ENCODE measurements at regions not wholly inside any gene's neighbourhood (a gene's known extent, or its start where the extent isn't known, plus 50 kb on each side); places are given as distances from the start of the nearest gene placed in this dataset.
"Not testable (repeated sequence)": the region's sequence is repeated elsewhere in the genome, so short reads cannot be mapped to it uniquely, and the experiment has no call there.

DNA sequence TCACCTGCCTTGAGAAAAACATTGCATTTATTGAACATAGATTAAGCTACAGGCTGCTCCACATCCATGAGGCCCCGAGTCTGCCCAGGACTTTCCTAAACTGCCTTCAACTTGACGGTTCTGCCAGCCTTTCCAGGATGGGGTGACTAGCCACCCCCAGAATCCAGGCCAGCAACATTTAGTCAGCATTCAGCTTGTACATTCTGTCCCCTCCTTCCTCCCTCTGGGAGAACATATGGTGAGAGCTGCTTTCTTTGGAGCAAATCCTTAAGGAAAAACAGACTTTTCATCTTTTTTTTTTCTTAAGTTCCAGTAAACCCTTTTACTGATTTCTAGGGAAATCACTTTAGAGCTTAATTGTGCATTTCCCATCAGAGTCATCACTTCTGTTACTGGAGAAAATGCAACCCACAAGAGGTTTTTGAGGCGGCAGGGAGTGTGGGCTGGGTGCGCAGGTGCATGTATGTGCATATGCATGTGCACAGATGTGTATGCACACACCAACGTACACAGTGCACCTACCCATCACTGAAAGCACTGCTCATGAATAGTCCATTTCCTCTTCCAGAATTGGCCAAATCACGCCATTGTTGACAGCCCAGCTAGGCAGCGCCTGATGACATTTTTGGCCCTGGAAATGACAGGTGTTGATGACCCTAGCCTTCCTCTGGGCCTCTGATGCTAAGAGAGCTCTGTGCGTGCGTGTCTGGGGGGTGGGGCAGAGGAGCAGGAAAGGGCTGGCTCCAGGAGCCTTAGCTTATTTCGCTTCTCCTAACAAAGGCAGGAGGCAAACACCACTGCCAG is 145.6 kb downstream of the HSD17B3 start:
- DNase-seq: peak; percentile 24

DNA sequence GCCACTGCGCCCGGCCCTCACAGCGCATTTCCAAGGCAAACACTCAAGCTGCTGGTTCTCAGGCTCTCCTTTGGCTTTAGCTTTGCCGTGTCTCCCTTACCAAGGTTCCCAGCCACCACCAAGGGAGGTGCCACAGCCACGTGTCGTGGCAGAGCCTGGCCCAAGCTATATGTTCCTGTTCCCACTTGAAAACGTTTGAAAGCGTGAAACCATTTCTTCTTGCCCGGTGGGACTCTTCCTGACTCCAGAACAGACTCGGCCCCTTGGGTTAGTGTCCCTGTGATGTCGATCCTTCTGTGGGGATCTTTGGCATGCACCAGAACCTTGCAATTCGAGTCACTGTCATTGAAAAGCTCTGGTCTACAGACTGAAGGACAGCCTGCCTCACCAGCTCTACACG is 147.9 kb downstream of the HSD17B3 start:
- no peak for DNase-seq

DNA sequence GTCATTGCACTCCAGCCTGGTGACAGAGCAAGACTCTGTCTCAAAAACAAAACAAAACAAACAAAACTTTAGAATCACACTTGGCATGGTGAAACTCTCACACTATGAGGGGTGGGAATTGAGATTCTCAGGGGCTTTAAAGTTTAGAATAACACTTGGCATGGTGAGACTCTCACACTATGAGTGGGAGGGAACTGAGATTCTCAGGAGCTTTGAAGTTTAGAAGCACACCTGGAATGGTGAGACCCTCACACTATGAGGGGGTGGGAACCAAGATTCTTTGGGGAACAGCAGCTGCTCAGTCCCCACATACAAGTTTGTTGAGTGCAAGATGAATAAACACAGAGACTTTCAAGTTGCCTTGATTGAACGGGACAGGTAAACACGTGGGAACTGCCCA is 149.4 kb downstream of the HSD17B3 start:
- no peak for DNase-seq

DNA sequence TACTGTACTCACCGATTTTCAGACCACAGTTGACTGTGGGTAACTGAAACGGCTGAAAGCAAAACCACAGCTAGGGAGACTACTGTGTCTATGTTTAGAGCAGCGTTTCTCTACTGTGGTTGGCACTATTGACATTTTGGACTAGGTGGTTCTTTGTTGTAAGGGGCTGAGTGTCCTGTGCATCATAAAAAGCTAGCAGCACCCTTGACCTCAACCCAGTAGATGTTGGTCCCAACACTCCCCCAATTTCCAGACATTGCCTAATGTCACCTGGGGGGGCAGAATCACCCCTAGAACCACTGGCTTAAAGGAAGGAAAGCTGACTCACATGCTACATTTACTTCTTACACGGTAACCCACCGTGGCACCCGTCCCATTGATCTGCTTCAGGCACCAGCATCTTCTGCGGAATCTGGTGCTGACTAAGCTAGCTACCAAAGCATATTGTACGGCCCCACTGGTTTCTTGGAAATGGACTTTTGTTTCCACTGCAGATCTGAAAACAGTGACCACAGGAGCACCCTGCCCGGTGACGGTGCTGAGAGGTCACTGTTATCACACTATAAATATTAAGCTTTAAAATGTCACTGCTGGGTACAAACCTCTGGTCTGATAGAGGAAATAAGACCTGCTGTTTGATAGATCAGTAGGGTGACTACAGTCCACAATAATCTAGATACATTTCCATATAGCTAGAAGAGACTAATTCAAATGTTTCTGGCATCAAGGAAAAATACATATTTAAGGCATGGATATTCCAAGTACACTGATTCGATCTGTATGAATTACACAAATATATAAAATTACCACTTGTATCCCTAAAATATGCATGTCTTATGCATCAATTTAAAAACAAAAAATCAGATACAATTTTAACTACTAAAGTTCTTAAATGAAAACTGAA is 151.4 kb downstream of the HSD17B3 start:
- no peak for DNase-seq

DNA sequence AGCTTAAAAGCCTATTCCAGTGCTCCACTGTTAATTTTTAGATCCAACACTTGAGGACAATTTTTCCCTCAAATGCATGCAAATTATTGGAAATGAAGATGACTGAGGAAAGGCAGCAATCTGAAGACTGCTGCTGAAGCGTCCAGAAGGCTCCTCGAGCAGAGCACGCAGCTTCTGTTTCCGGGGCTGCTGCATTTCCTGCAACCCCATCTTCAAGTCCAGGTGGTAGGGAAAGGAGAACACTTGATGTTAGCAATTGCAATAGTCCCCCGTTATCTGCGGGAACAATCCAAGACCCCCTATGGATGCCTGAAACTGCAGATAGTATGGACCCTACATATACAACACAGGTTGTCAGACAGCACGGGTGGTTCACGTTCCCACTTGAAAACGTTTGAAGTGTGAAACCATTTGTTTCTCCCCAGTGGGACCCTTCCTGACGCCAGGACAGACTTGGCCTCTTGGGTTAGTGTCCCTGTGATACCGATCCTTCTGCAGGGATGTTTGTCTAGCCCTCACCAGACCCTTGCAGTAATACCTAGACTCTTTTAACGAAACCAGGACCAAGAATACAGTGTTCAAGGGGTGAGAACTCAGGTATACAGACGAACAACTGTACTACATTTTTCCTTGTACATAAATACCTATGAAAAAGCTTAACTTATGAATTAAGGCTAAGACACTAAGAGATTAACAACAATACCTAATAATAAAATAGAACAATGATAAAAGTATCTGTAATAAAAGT is 152.3 kb downstream of the HSD17B3 start:
- no peak for DNase-seq

DNA sequence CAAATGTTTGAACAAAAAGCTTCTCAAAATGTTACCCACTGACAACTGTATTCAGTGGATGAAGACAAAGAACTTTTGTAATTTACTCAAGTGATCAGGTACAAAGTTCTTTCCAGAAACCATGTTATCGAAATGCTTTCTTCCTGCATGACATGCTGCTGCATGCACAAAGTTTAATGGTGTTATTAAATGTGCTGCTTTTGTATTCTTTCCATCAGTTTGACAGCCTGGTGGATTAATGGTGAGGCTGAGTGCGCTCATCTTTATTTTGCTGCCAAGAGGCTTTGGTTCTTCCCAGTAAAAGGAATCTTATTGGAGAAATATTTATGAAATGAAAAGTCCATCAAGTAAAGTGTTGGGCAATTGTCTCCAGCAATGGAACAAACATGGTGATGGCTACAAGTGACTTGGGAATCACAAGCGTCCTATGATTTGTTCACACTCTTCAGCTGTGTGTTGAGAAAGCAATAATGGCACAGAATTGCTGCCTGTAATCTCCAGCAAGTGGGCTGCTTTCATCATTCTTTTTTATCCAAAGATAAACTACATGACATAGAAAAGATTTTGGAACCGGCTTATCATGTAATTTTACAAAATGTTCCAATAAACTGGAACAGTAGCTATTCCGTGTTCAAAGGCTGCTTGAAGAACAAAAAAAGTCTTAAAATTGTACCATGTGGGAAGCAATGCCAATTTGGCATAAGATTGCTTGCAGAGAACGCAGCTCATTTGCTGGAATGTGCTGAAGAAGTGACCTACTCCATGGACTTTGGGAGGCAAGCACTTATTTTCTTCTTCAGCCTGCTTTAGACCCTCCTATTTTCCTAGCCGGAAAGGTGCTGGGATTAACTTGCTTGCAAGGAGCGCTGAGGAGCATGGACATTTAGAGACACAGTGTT is 153.1 kb downstream of the HSD17B3 start:
- DNase-seq: no peak

GRCh38 chr9:96147029-96147428 is 154.9 kb downstream of the HSD17B3 start:
- not testable (repeated sequence) for DNase-seq

GRCh38 chr9:96141666-96142065 is 160.3 kb downstream of the HSD17B3 start:
- no peak for DNase-seq

DNA sequence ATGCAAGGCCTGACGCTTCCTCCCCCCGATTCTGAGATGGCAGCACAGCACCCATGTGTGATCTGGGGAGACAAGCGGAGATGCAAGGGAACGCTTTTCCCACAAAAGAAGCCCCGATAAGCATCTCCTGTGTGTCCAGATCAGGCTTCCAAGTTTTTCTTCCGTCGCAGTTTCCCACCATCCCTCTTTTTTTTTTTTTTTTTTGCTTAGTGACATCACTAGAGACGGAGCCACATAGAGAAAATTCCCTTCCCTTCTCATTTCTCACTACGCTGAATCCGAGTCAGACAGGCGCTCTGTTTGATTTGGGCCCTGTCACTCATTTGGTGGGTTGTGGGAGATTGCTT is 160.9 kb downstream of the HSD17B3 start:
- DNase-seq: no peak

DNA sequence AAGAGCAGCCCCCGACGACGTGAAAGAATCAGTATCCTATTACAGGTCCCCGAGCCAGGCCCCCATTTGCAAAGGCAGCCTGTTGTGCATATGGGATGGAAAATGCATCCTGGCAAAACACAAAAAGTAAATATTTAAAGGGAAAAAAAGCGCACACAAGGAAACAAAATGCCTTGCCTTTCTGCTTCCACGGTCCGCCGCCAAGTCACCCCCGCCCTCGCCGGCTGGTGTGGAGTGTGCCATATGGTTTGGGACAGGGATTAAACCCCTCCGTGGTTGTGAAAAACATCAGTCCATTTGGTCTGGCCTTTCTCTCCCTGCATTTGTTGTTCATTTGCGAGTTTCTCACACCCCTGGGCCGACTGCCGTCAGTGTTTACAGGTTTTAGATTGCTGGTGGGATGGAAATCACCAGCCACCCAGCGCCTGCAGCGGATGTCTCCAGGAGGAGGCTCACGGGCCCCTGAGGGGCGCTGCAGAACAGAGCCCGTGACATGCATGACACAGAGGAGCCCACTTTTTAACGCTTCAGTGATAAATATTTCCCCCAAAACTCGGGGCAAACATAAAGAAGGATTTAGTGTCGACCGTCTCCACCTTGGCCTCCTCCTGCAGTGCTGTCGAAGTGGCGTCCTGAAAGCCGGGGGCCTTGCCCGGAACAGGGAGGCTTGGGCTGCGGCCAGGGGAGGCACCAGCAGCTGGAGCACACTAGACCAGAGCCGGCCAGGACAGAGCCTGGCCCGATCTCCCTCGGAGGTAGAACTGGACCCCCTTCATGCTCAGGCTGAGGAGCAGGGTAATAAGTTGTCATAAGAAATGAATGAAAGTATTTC is 161.5 kb downstream of the HSD17B3 start:
- DNase-seq: peak; percentile 85

GRCh38 chr9:96139592-96140295 is 162.2 kb downstream of the HSD17B3 start:
- DNase-seq: peak; percentile 98

- no peak for DNase-seq
These were observed 163.4 kb downstream of the HSD17B3 start for GRCh38 chr9:96138616-96139015.

- no peak for DNase-seq
These were observed 164.1 kb downstream of the HSD17B3 start for GRCh38 chr9:96137671-96138429.

- peak; percentile 27 for DNase-seq
These were observed 164.8 kb downstream of the HSD17B3 start for GRCh38 chr9:96136992-96137670.

- no peak for DNase-seq
These were observed 166.2 kb downstream of the HSD17B3 start for GRCh38 chr9:96135753-96136290.

GRCh38 chr9:96135076-96135752 is 166.8 kb downstream of the HSD17B3 start:
- DNase-seq: no peak

DNA sequence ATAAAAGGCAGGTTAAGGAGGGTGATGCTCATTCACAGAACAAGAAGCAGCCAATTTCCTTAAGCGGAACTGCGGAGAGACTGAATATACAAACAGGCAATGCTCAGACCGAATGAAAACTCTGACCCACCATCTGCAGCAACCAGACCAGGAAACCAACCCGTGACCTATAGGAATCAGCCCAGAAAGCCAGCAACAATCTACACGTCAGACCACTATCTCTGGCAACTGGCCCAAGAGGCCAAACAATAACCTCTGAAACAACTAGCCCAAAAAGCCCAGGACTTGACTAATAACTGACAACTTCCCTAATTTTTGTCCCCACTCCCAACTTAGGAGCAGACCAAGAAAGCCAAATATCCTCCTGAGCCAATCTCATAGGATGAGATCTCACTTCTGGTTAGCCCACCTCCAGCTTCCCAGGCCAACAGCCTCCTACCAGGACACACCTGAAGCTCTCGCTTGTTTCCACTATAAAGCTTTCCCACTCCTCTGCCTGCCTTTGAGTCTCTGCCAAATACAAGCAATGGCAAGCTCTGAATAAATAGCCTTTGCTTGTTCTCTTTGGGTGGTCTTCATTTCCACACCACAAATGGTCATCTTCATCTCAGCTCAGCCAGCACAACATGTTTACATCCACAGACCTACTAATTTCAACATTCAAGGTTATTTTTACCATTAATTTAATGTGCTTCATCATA is 168.5 kb downstream of the HSD17B3 start:
- peak; percentile 51 for DNase-seq

GRCh38 chr9:96131825-96132224 is 170.2 kb downstream of the HSD17B3 start:
- DNase-seq: no peak

Data from NCI-H69 (cell line).